NCI-H128 (cell line): ENCODE measurements at regions not wholly inside any gene's neighbourhood (a gene's known extent, or its start where the extent isn't known, plus 50 kb on each side); places are given as distances from the start of the nearest gene placed in this dataset.
"Not testable (repeated sequence)": the region's sequence is repeated elsewhere in the genome, so short reads cannot be mapped to it uniquely, and the experiment has no call there.

Experiments used
- DNase-seq: peaks from one replicate; lab custom pipeline; 2025; ENCODE audit not compliant: unreplicated experiment; lab: John Stamatoyannopoulos, UW

DNA sequence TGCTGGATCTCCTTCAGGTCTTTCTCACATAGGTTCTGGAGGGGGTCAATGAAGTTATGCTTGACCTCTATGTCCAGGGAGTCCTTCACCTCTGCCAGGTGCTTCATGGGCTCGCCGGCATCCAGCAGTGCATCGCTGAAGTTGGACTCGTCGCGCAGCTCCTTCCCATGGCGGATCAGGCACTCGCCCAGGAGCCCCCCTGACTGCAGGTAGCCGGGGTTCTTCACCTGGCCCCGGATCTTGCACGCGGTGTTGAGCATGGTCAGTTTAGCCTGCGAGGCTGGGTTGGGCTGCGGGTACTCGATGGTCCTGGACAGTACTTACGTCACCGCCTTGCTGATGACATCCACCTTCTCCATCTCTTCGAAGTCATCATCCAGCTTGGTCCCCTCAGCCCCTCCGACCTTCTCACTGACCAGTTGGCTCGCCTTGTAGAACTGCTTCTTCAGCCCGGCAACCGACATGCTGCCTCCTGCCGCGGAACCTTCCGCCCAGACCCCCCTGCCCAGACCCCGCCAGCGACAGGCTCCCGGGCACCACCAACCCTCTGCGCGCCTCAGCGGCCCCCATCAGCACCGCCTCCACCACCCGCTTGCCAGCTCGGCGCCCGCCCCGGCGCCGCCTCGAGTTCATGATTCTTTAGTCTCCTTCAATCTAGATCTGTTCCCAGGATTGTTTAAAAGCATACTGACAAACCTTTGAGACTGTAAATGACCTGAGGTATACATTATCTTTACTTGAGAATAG lies 99.8 kb downstream of the KPNA2 start:
- DNase-seq = no peak

DNA sequence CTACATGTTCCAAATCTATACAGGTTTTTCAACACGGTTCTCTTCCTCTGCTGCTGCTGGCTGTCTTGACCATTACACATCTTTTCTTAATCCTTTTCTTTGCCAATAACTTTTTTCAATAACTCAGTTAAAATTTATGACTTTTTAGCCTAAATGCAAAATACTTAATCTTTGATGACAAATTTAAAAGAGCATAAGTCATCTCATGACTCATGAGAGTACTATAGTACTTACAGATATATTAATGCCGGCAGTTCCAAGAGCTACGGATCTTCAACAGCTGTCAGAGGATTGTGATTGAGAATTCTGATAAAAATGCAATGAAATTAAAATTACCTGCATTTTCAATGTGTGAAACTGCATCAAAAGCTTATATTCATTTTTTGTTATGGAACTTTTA lies 105.5 kb downstream of the KPNA2 start:
- DNase-seq = no peak

DNA sequence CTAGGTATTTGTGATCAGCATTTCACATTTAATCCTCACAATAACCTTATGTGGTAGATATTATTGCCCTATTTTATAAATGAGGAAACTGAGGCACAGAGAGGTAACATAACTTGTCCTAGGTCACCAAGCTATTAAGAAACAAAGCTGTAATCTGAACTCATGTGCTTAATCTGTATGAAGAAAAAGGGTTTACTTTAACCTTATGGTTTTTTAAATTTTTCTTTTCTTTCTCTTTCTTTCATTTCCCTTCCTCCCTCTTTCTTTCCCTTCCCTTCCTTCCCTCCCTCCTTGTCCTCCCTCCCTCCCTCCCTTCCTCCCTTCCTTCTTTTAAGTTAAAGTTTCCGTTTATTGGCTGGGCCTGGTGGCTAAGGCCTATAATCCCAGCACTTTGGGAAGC lies 105.2 kb upstream of the AMZ2 start:
- no peak for DNase-seq

DNA sequence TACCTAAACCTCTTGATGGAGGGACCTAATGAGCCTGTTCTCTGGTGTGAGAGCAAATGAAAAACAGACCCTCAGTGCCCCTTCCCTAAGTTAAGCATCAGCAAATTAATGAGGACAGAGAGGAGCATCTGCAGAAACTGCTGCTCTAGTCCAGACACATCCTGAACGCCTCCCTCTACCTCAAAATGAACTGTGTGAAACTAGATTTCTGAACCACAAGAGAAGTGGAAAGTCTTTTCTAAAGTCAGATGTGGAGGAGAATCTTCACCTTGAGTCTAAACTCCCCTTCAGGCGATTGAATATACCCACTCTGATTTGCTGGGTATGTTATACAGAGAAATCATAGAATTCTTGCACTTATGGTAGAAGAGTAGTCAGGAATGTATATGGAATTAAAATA lies 104.4 kb upstream of the AMZ2 start:
- no peak for DNase-seq

DNA sequence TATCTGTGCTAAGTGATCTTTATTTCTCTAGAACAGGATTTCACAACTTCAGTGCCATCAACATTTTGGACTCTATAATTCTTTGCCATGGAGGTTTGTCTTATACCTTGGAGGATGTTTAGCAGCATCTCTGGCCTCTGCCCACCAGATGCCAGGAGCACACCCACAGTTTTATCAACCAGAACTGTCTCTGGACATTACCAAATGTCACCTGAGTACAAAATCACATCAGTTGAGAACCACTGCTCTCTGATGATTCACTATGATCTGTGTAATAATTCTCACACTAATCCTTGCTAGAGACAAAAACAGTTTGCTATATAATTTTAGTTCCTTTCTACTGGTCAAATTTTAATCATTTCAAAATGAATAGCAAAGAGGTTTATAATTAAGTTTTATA lies 102.8 kb upstream of the AMZ2 start:
- DNase-seq = no peak

DNA sequence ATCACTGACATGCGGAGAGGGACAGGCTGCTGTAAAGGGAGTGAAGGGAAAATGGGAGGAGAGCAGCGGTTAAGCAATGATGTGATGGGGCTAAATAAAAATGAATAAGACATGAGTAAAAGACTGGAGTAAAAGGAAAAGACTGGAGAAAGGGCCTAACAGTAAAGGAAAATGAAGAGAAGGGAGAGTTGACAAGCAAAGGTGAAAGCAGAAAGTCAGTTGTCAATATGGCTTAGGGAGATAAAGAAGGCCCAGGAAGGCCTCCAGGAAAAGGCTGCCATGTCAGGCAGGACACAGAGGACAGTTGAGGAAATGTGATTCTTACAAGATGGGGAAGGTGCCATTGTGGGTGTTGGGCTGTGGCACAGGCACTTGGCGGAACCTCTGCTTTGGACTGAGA lies 98.9 kb upstream of the AMZ2 start:
- no peak for DNase-seq

DNA sequence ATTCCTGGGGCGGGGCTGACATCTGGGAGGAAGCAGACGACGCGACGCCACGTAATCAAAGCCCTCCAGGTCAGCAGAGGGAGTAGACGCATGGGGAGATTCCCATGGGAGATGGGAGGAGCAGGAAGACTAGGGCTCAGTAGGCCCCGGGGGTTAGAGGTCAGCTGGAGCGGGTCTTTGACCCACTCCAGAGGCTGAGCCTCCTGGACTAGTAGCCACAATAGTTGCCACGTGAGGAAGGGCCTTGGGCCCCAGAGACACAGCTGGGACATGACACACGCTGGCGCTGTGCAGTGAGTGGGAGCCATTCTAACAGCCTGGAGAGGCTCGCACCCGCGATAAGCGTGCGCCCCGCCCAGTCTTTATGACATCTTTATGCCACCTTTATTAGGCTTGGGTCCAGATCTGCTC lies 95.7 kb upstream of the AMZ2 start:
- no peak for DNase-seq

DNA sequence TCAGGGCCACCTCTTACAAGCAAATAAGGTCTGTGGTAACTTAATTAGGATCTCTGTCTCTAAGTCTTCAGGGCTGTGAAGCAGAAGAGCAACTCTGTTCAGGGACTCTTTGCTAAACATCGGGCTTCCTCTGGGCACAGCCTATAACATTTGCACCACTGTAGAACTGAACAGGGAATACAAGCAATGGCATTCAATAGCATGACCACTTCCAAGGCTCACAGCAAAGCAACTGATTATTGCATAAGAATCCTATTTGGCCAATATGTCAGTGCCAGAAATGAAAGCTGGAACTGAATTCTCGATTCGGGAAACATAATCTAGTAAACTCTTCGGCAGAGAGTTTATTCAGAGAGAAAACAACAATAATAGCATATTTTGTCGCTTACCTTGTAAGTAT lies 92.2 kb upstream of the AMZ2 start:
- DNase-seq = no peak

DNA sequence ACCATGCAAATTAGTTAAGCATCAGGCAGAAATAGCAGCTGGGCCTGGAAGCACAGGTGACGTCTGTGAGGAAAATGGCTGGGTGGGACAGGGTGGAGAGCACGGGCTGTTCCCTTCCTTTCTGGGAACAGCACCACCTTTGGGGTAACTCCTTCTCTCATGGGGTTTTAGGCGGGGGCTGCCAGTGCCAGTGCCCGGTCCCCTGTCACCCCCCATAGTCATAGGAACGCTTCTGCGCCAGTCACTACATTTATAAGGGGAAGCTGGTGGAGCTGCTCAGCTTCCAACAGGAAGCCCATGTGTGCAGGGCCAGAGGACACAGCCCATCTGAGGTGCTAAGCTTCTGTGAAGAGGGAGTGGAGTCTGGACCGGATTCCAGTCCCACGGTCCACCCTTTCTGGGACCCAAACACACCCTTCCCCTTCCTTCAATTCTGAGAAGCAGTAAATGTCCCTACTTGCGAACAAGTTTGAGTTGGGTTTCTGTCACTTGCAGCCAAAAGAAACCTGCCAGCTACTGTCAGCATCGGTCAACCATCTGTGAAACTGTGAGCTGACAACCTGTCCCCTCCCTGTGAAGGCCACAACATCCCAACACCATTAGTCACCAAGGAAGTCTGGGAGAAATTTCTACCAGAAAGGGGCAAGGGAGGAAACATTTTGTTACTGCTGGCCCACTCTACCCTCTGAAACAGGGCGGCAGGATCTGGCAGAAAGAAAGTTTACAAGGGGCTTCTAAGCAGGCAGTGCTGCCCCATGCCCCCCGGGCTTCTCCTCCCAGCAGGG lies 86.0 kb upstream of the AMZ2 start:
- no peak for DNase-seq

DNA sequence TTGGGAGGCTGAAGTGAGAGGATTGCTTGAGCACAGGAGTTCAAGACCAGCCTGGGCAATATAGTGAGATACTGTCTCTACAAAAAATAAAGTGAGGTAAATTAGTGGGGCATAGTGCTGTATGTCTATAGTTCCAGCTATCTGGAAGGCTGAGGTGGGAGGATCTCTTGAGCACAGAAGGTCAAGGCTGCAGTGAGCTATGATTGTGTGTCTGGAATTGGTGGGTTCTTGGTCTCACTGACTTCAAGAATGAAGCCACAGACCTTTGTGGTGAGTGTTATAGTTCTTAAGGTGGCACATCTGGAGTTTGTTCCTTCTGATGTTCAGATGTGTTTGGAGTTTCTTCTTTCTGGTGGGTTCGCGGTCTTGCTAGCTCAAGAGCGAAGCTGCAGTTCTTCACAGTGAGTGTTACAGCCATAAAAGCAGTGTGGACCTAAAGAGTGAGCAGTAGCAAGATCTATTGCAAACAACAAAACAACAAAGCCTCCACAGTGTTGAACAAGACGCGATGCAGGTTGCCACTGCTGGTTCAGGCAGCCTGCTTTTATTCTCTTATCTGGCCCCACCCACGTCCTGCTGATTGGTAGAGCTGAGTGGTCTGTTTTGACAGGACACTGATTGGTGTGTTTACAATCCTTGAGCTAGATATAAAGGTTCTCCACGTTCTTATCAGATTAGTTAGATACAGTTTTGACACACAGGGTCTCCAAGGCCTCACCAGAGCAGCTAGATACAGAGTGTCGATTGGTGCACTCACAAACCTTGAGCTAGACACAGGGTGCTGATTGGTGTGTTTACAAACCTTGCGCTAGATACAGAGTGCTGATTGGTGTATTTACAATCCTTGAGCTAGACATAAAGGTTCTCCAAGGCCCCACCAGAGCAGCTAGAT lies 79.3 kb upstream of the AMZ2 start:
- DNase-seq = not testable (repeated sequence)

DNA sequence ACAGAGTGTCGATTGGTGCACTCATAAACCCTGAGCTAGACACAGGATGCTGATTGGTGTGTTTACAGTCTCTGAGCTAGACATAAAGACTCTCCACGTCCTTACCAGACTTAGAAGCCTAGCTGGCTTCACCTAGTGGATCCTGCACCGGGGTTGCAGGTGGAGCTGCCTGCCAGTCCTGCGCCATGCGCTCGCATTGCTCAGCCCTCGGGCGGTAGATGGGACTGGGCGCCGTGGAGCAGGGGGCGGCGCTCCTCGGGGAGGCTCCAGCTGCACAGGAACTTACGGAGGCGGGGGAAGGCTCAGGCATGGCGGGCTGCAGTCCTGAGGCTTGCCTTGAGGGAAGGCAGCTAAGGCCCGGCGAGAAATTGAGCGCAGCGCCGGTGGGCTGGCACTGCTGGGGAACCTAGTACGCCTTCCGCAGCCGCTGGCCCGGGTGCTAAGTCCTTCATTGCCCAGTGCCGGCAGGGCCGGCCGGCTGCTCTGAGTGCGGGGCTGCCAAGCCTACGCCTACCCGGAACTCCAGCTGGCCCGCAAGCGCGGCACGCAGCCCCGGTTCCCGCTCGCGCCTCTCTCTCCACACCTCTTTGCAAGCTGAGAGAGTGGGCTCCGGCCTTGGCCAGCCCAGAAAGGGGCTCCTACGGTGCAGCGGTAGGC lies 78.5 kb upstream of the AMZ2 start:
- DNase-seq = not testable (repeated sequence)

DNA sequence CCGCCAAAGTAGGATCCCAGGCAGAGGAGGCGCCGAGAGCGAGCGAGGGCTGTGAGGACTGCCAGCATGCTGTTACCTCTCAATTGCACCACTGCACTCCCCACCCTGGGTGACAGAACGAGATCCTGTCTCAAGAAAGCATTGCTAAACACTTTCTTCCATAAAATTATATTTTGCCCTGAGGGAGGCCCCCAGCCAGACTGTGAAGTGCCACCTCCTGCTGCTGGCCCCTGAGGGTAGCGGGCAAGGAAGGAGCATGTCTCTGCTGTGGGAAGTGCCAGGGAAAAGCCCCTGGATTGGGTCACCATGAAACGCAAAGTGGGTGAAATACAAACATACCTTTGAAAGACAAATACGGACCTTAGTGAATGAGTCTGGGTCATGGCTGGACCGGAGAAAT lies 78.0 kb upstream of the AMZ2 start:
- DNase-seq = no peak

DNA sequence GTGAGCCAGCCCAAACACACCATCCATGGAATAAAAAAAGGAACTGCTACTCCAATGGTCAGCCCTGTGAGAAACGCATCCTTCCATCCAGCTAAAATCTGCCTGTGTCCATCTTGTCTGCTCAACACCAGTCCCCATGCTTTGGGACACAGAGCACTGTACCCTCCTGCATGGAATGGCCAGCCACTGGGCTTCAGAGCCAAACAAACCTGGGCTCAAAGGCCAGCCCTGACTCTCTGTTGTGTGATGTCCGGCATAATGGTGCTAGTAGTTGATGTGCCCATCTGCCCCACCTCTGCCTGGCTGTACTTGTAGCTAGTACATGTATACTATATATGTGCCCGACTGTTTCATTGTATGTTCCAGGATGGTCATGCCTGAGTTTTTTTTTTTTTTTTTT lies 77.6 kb upstream of the AMZ2 start:
- DNase-seq = no peak

DNA sequence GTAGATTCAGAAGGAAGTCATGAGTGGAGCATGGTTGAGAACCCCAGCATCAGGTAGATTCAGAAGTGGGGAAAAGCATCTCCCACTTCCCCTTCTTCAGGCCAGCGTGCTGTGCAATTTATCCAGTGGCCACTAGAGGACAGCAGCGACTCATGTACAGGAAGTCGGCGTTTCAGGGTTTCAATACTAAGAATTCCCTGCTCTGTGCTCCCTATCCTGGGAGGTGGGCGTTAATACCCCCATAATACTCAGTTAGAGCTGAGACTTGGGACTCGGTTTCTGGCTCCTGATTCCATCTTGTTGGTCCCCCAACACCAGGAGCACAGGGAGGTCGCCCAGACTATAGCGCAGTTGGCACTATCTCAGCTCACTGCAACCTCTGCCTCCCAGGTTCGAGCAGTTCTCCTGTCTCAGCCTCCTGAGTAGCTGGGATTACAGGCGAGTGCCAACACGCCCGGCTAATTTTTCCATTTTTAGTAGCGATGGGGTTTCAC lies 75.3 kb upstream of the AMZ2 start:
- peak; percentile 27 for DNase-seq

DNA sequence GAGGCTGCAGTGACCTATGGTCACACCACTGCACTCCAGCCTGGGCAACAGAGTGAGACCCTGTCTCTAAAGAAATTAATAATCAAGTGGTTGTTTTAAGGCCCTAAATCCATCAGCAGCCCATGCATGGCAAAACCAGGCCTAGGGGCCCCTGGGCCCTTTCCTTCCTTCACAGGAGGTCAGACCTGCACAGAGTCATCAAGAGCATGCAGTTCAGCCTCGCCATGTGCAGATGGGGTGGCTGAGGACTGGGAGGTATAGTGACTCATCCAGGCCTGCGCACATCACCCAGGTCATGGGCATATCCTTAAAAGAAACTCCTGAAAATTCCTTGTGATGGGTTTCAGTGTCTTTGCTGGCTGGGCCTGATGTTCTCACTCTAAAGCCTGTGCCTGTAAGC lies 72.4 kb upstream of the AMZ2 start:
- no peak for DNase-seq

DNA sequence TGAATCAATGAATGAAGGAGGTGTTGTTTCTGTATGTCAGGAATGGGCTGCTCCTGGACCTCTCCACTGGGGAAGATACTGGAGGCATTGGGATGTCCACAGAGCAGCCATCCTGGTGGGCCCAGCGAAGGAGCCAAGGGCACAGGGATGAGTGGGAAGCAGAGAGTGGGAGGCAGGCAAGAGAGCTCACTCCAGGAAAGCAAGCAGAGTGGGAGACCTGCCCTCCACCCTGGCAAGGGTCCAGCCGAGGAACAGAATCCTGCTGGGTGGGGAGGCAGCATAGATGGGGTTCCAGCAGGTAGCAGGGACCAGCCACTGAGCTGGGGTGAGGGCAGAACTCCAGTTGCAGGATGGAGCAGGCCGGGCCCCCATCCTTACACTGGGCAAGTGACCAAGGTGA lies 71.9 kb upstream of the AMZ2 start:
- no peak for DNase-seq

DNA sequence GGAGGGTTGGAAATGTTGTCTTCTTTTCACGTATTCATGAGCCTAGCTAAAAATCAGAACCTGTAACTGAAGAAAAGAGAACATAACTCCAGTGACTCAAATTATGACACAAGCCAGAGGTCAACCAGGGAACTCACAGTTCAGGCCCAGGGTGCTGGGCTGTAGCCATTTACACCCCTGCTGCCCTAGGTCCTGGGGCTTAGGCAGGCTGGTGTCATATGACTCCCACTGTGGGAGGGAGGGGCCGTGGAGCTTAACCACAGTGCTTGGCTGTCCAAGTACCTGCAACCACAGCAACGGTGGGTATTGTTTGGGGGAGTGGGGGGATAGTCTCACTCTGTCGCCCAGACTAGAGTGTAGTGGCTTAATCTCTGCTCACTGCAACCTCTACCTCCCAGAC lies 71.1 kb upstream of the AMZ2 start:
- no peak for DNase-seq

DNA sequence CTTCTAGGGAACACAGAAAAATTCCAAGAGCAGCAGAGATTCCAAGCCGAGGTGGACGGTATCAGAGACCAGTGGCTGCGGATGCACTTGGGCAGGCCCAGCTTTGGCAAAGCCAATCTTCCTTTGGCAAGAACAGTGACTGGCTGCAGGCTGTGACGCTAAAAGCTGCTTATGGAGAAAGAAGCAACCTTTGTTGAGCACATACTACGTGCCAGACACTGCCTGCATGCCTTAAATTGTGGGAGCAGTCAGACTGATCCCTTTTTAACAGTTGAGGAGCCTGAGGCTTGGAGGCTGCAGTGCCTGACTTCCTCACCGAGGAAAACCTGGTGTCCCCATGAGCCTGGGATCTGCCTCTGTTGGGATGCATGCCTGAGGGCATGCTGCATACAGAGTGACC lies 69.0 kb upstream of the AMZ2 start:
- DNase-seq = no peak

DNA sequence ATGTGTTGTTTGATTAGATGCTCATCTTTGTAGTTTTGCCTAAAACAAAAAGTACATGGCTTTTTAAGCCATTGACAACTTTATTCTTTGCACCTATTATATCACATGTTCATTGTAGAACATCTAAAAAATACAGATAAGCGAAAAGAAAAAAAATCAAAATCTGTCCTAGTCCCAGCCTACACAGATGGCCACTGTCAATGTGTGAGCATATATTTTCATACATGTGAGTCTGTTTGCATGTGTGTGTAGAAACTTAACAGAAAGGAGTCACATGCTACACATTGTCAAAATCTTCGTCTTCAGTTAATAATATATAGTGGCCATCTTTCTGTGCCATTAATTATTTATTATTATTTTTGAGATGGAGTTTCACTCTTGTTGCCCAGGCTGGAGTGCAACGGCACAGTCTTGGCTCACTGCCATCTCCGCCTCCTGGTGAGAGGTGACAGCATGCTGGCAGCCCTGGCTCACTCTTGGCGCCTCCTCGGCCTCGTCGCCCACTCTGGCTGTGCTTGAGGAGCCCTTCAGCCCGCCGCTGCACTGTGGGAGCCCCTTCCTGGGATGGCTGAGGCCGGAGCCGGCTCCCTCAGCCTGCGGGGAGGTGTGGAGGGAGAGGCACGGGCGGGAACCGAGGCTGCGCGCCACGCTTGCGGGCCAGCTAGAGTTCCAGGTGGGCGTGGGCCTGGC lies 68.5 kb upstream of the AMZ2 start:
- DNase-seq = no peak

DNA sequence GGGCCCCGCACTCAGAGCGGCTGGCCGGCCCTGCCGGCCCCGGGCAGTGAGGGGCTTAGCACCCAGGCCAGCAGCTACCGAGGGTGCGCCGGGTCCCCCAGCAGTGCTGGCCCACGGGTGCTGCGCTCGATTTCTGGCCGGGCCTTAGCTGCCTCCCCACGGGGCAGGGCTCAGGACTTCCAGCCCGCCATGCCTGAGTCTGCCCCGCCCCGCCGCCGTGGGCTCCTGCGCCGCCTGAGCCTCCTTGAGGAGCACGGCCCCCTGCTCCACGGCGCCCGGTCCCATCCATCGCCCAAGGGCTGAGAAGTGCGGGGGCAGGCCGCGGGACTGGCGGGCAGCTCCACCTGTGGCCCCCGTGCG lies 67.9 kb upstream of the AMZ2 start:
- no peak for DNase-seq

DNA sequence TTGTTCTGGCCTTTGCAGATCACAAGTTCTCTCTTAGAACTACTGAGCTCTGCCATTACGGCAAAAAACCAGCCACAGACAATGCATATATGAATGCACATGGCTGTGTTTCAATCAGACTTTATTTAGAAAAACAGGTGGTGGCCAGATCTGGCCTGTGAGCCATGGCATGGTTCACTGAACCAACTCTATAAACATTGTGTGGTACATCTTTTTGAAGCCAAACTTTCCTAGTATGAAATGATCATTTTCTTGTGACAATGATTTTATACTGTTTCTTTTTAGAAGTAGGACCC lies 65.9 kb upstream of the AMZ2 start:
- DNase-seq = no peak
